ENCODE measurements at regions not wholly inside any gene's neighbourhood (a gene's known extent, or its start where the extent isn't known, plus 50 kb on each side); places are given as distances from the start of the nearest gene placed in this dataset.

GRCh38 chr3:81388191-81388590, 373.3 kb downstream of the GBE1 start:
- TF ChIP-seq, protein P1, sequence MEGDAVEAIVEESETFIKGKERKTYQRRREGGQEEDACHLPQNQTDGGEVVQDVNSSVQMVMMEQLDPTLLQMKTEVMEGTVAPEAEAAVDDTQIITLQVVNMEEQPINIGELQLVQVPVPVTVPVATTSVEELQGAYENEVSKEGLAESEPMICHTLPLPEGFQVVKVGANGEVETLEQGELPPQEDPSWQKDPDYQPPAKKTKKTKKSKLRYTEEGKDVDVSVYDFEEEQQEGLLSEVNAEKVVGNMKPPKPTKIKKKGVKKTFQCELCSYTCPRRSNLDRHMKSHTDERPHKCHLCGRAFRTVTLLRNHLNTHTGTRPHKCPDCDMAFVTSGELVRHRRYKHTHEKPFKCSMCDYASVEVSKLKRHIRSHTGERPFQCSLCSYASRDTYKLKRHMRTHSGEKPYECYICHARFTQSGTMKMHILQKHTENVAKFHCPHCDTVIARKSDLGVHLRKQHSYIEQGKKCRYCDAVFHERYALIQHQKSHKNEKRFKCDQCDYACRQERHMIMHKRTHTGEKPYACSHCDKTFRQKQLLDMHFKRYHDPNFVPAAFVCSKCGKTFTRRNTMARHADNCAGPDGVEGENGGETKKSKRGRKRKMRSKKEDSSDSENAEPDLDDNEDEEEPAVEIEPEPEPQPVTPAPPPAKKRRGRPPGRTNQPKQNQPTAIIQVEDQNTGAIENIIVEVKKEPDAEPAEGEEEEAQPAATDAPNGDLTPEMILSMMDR (IDR thresholded peaks at IDR 0.05), result no peak
- TF ChIP-seq EP300 (IDR thresholded peaks at IDR 0.05), result no peak

Measured in tibial nerve (tissue), 4 donors.